GM12864 (cell line): ENCODE measurements at regions not wholly inside any gene's neighbourhood (a gene's known extent, or its start where the extent isn't known, plus 50 kb on each side); places are given as distances from the start of the nearest gene placed in this dataset.

Source experiments
- DNase-seq: peaks from one replicate; pipeline ENCODE4 v3.0.0-alpha.2; 2011; ENCODE audit warnings: low read depth
- H3K4me3 ChIP-seq: 2 replicates; pipeline ENCODE4 v1.5.1; 2011; ENCODE audit warnings: mild to moderate bottlenecking, low read depth, low read length, control low read depth
- CTCF ChIP-seq: IDR thresholded peaks from 2 replicates; pipeline ENCODE4 v1.5.1; 2011; ENCODE audit warnings: low read depth, mild to moderate bottlenecking, moderate library complexity, low read length, control low read depth, inconsistent platforms; ENCODE audit errors: missing control alignments

DNA sequence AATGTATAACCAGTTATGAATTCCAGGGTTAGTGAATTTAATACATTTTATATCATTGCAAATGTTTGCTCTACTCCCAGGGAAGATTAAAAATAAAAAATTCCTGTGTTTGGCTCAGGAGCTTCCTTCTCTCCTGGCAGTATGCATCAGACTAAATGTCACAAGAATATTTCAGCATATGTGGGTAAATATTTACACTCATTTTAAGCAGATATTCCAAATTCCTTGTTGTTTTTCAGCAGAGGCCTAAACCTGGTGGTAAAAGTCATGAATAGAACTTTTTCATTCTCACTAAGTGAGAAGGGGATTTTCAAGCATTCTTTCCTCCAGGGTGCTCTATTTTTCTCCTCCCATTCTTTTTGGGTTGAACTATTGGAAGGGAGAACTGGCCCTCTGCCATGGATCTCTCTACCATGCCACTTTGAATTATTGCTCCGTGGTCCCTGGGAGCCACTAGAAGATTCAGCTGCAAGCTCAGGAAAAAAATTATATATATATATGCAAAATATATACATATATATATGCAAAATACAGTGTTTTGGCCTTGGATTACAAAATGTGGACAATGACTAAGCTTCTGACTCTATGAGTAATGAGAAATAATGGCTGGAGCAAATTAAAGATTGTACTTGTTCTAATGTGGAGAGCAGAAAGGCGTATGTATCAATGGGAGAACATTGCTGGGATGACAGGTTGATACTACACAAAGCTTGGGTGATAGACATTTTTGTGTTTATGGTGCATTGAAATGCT, 180.6 kb upstream of the PAPPA start:
- no peak for DNase-seq
- TF ChIP-seq CTCF: no peak
- no peak overlapping the region for H3K4me3 ChIP-seq

DNA sequence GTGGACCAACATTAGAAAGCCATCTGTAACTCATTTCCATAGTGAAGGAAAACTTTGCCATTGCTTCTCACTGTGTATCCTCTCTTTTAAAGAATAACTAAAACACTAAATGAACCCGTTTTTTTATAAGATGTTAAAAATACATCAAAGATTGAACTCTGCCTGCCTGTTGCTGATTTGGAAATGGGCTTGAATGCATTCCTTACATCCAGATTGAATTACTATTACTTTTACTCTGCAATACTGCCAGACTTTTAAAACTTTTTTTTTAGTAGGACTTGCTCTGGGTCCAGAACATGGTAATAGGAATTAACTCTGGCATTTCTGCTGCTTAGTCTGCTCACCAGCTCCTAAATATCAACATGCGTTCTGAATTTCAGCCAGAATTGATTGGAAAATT, 176.8 kb upstream of the PAPPA start:
- DNase-seq: no peak
- TF ChIP-seq CTCF: no peak
- H3K4me3 ChIP-seq: no peak overlapping the region

GRCh38 chr9:115978091-115978490, 175.5 kb upstream of the PAPPA start:
- DNase-seq: no peak
- H3K4me3 ChIP-seq: no peak overlapping the region
- no peak for TF ChIP-seq CTCF

DNA sequence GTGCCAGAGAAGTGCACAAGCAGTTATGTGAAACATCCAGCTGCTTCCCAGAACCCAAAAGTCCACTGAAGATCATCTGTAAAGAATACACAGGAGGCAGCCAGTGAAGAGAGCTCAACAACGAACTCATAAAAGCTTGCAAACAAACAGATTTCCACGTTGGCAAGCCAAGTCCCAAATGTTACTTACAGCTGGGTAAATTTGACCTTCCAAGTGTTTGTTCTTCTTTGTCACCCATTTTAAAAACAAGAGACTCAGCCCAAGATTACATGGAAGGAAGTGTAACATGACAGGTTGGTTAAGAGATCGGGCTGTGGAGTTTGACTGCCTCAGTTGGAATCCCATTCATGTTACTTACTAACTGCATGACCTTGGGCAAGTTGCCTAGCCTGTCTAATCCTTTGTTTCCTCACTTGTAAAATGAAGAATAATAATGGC, 174.9 kb upstream of the PAPPA start:
- TF ChIP-seq CTCF: no peak
- no peak for DNase-seq
- H3K4me3 ChIP-seq: no peak overlapping the region

- no peak for DNase-seq
- H3K4me3 ChIP-seq: no peak overlapping the region
- TF ChIP-seq CTCF: no peak
Measured at GRCh38 chr9:115980054-115980453, 173.5 kb upstream of the PAPPA start.

DNA sequence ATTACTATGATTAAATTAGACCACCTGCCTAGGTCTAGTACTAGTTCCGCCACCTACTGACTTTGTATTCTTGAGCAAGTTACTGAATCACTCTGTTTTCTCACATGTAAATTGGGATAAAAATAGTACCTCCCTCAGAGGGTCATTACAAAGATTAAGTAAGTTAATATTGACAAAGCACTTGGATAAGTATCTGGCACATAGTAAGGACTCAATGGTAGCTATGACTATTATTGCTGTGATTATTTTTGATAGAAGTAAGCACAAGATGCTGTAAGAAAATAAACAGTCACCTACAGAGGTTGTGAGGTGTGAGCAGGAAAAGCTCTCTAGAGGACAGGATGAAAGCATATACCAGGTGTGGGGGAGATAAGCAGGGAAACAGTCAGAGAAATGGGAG, 173.1 kb upstream of the PAPPA start:
- TF ChIP-seq CTCF: no peak
- no peak for DNase-seq
- H3K4me3 ChIP-seq: no peak overlapping the region

- DNase-seq: no peak
- no peak for TF ChIP-seq CTCF
- no peak overlapping the region for H3K4me3 ChIP-seq
Measured at GRCh38 chr9:115980976-115981375, 172.6 kb upstream of the PAPPA start.
